ENCODE measurements at regions not wholly inside any gene's neighbourhood (a gene's known extent, or its start where the extent isn't known, plus 50 kb on each side); places are given as distances from the start of the nearest gene placed in this dataset.

- POLR2A ChIA-PET, result no interaction called here
- no peak for DNase-seq (ENCODE audit: low read depth, low spot score)
- CTCF ChIA-PET, result interaction anchor here (0.5 kb wide), 1 partner anchor 121 kb away, joined by 4 read pairs; no protein-coding TSS in a partner anchor
- H3K4me3 ChIP-seq (ENCODE audit: low read depth, low read length), result no peak overlapping the region
- TF ChIP-seq, protein P1, sequence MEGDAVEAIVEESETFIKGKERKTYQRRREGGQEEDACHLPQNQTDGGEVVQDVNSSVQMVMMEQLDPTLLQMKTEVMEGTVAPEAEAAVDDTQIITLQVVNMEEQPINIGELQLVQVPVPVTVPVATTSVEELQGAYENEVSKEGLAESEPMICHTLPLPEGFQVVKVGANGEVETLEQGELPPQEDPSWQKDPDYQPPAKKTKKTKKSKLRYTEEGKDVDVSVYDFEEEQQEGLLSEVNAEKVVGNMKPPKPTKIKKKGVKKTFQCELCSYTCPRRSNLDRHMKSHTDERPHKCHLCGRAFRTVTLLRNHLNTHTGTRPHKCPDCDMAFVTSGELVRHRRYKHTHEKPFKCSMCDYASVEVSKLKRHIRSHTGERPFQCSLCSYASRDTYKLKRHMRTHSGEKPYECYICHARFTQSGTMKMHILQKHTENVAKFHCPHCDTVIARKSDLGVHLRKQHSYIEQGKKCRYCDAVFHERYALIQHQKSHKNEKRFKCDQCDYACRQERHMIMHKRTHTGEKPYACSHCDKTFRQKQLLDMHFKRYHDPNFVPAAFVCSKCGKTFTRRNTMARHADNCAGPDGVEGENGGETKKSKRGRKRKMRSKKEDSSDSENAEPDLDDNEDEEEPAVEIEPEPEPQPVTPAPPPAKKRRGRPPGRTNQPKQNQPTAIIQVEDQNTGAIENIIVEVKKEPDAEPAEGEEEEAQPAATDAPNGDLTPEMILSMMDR (IDR thresholded peaks at IDR 0.05; ENCODE audit: insufficient read depth, low read length, missing control alignments), result no peak
Measured at GRCh38 chr4:17188125-17188524, 289.7 kb upstream of the LDB2 start.

- H3K4me3 ChIP-seq (ENCODE audit: low read depth, low read length), result no peak overlapping the region
- POLR2A ChIA-PET, result no interaction called here
- CTCF ChIA-PET, result interaction anchor here (0.6 to 1.0 kb wide), 2 partner anchors 15 to 264 kb away, joined by 3 to 5 read pairs; no protein-coding TSS in a partner anchor
- DNase-seq (ENCODE audit: low read depth, low spot score), result no peak
- TF ChIP-seq, protein P1 (IDR thresholded peaks at IDR 0.05; ENCODE audit: insufficient read depth, low read length, missing control alignments), result no peak
Measured at GRCh38 chr4:17187003-17187402, 288.6 kb upstream of the LDB2 start.

DNA sequence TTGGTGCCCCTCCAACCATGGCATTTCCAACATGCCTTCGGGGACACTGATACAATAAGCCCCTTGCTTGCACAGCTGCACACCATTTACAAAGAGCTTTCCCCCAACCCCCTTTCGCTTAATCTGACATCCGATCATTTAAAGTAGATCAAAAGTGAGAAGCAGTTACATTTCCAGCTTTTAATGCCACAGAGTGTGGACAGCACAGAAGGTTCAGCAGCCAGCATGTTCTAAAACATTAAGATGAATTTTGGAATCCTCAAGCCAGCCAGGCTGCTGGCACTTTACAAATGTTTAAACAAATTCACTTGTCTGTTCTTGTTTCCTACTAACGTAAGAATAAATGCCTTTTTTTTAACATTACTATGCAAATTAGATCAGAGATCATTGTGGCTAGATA lies 284.4 kb upstream of the LDB2 start:
- TF ChIP-seq, protein P1 (IDR thresholded peaks at IDR 0.05; ENCODE audit: insufficient read depth, low read length, missing control alignments), result no peak
- H3K4me3 ChIP-seq (ENCODE audit: low read depth, low read length), result no peak overlapping the region
- no peak for DNase-seq (ENCODE audit: low read depth, low spot score)
- POLR2A ChIA-PET, result no interaction called here
- CTCF ChIA-PET, result no interaction called here

- POLR2A ChIA-PET, result no interaction called here
- H3K4me3 ChIP-seq (ENCODE audit: low read depth, low read length), result no peak overlapping the region
- no peak for DNase-seq (ENCODE audit: low read depth, low spot score)
- TF ChIP-seq, protein P1 (IDR thresholded peaks at IDR 0.05; ENCODE audit: insufficient read depth, low read length, missing control alignments), result no peak
- CTCF ChIA-PET, result interaction anchor here (1.0 to 1.9 kb wide), 3 partner anchors 13 to 297 kb away, joined by 3 to 6 read pairs (median 3); no protein-coding TSS in a partner anchor
Measured at GRCh38 chr4:17174751-17175150, 276.3 kb upstream of the LDB2 start.

GRCh38 chr4:17173300-17173699 lies 274.9 kb upstream of the LDB2 start:
- CTCF ChIA-PET, result interaction anchor here (0.8 to 1.9 kb wide), 4 partner anchors 10 to 150 kb away, joined by 3 to 6 read pairs (median 3); no protein-coding TSS in a partner anchor
- H3K4me3 ChIP-seq (ENCODE audit: low read depth, low read length), result no peak overlapping the region
- DNase-seq (ENCODE audit: low read depth, low spot score), result no peak
- POLR2A ChIA-PET, result no interaction called here
- TF ChIP-seq, protein P1 (IDR thresholded peaks at IDR 0.05; ENCODE audit: insufficient read depth, low read length, missing control alignments), result peak; percentile 7

- H3K4me3 ChIP-seq (ENCODE audit: low read depth, low read length), result no peak overlapping the region
- ChIA-PET POLR2A (no interaction called here), CTCF (interaction anchor here (0.5 to 0.8 kb wide), 3 partner anchors 21 to 377 kb away, joined by 3 read pairs; no protein-coding TSS in a partner anchor)
- TF ChIP-seq, protein P1 (IDR thresholded peaks at IDR 0.05; ENCODE audit: insufficient read depth, low read length, missing control alignments), result no peak
- DNase-seq (ENCODE audit: low read depth, low spot score), result no peak
Measured at GRCh38 chr4:17170131-17170530, 271.7 kb upstream of the LDB2 start.

Measured in AG04449 (cell line).